ENCODE measurements at regions not wholly inside any gene's neighbourhood (a gene's known extent, or its start where the extent isn't known, plus 50 kb on each side); places are given as distances from the start of the nearest gene placed in this dataset.

GRCh38 chr6:147621263-147621662 lies 112.8 kb downstream of the SAMD5 start:
- DNase-seq: no peak

DNA sequence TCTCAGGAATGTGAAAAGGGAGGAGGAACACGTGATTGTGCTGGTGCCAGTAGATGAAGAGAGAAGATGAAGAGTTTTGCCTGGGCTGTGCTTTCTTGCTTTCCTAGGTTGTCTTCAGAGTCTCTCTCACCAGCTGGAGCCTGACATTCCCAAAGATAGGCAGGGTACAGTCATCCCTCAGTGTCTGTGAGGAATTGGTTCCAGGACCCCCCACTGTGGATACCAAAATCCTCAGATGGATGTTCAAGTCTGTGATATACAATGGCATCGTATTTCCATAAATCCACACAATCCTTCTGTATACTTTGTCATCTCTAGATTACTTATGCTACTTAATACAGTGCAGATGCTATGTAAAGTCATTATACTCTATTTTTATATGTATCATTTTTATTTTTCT lies 113.5 kb downstream of the SAMD5 start:
- DNase-seq: no peak

DNA sequence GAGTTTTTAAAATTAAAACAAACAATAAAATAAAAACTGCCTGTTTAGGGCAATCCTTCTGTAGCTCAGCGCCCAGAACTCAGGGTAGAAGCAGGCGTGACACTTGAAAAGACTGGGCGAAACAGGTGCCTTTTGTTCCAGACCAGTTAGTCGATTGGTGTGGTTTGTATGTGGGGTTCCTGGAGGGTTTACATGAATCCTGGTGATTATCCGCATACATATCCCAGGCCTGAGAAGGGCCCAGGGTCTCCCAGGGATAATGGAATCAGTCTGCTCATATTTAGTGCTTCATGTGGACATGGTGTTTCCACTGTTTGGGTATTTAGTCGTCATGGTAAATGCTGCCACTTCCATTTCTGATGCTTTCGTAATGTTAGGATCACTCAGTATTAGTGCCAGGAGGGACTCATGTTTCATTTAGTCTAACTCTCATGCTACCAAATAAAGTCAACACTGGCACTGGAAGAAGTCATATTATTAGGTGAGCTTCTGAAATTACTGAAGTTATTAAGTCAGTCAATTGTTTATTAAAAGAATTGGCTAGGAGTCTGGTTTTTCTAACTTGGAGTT lies 116.5 kb downstream of the SAMD5 start:
- DNase-seq: no peak

- DNase-seq: no peak
Measured at GRCh38 chr6:147625946-147626345, 117.5 kb downstream of the SAMD5 start.

DNA sequence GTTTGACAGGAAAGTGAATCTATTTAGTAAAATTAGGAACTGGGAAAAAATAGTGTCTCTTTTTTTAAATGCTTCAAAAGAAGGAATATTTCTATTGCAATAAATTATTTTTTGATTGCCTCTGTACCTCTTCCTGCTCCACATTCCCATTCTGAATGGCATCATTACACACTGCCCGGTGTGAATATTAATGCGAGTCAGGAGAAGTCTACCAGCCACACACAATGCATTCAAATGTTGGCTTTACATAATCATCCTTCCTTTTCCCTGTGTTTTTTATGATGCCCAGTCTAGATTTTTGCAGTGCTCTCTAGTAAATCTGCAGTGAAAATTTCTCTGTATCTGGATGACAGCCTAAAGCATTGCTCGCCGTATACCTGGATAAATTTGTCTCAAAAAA lies 118.9 kb downstream of the SAMD5 start:
- no peak for DNase-seq

GRCh38 chr6:147633191-147633590 lies 124.7 kb downstream of the SAMD5 start:
- DNase-seq: no peak

DNA sequence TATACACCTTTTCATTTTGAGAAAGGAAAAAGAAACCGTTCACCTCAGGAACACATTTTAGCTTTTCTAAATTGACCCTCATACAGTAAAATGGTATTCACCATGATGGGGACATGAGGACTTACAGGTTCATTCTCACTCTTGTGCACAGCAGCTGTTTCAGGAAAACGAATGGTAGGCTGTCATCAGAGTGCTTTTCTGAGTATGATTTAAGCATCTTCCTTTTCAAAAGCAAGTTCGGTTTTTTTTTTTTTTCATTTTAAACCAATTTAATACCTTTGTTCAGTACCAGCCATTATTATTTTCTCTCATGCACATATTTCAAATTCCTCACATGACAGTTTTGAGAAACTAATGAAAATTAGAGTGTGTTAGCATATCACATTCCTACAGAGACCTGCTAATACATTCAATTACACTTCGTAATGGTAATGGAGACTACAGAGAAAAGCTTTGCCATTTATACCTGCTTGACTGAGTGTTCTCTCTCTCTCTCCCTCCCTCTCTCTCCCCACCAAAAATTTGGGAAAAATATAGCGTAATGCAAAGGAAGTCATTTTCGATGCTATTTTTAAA lies 129.2 kb downstream of the SAMD5 start:
- DNase-seq: no peak

DNA sequence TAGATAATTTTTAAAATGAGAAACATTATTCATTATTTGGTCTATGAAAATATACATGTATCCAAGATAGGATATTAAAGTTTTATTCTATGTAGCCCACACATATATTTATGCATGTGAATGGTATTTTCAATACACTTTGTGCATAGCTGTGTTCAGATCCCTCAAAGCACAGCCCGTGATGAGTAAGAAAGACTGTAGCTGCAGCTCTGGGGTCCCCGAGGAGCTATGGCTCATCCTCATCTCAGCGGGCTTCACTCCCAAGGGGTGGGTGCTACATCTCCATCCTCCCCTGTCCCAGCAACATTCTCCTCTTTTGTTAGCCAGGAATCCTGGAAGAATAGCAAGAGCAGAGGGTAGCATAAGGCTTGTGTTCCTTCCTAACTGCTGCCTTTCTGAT lies 130.8 kb downstream of the SAMD5 start:
- DNase-seq: no peak

GRCh38 chr6:147640606-147641005 lies 132.1 kb downstream of the SAMD5 start:
- DNase-seq: no peak

DNA sequence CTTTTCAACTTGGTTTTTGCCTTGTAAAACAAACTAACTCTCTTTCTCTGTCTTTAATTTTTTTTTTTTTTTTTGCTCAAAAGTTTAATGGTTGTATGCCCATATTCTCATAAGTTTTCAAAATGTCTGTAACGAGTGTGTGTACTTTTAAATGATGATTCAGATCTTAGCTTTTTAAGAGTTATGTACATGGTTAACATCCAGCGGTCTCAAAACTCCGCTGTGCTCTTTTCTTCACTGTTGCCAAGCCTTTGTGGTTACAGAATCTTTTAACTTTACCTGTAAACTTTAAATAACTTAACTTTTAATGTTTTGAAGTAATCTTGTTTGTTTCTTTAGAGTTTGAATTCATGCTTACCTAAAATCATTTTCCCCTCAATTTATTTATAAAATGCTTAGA lies 133.0 kb downstream of the SAMD5 start:
- DNase-seq: no peak

- DNase-seq: no peak
Measured at GRCh38 chr6:147642458-147642857, 134.0 kb downstream of the SAMD5 start.

DNA sequence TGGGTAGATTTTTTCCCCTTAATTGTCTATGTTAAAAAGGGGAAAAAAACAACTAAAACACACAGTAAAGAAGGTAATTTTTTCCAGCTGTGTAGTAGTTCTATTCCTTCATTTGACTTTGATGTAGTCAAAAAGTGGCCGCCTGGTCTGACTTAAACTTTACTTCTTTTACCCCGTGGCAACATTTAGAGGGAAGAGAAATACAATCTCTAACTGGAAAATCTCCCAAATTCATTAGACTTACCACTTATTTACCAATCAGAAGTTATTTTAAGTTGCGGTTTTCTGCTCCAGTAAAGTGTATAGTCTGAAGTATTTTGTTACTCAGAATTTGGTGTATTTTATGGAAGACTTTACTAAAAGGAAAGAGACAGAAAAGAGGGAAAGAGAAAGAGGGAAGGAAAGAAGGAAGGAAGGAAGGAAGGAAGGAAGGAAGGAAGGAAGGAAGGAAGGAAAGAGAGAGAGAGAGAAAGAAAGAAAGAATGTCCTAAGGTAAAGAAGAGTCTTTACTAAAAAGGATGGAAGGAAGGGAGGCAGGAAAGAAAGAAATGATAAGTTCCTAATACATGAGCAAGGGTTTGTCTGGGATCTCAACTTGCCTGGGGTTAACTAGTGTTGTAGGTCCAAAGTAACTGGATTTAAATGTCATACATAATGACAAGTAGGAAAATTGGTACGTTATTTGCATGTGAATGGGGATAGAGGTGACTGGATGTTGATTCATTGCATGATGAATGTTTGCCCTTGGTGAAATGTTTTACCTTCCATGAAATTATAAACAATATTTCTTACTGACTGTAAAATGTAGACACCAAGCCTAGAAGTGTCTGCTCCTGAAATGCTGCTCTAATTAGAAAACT lies 135.1 kb downstream of the SAMD5 start:
- DNase-seq: no peak

DNA sequence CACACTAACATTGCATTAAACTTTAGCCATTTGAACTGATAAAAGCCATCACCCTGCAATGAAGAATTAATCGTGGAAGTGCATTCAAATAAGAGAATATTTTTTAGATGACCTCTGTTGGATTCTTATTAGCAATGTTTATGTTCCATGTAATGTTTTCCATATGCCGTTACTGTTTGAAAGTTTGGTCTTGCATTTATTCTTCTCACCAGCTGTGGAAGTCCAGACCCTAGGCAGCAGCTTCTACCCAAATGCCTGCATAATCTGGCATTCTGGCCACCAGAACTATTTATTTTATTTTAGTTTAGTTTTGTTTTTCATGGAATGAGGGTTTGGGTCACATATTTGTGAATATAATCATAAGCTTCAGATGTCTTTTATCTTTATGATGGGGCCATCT lies 140.4 kb downstream of the SAMD5 start:
- DNase-seq: no peak

- no peak for DNase-seq
Measured at GRCh38 chr6:147651249-147652063, 143.0 kb downstream of the SAMD5 start.

DNA sequence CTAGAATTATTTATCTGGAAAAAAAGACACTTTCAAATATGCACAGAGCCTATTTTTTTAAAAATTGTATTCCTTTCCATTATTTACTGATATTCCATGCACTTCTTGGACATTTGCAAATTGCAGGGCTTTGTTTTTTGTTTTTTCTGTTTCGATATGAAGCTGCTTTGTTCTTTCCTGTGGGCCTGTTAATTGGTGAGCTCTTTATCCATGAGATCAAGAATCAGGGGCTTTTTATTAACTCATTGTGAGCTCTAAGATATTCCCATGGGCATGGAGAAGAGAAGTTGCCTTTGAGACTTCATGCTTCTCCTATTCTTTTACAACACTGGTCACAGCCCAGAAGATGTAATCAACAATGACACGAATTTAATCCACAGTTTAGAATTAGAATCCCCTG lies 145.1 kb downstream of the SAMD5 start:
- no peak for DNase-seq

- DNase-seq: no peak
Measured at GRCh38 chr6:147654103-147654845, 145.8 kb downstream of the SAMD5 start.

GRCh38 chr6:147660334-147661311 lies 152.1 kb downstream of the SAMD5 start:
- no peak for DNase-seq

- DNase-seq: no peak
Measured at GRCh38 chr6:147662646-147663045, 154.2 kb downstream of the SAMD5 start.

DNA sequence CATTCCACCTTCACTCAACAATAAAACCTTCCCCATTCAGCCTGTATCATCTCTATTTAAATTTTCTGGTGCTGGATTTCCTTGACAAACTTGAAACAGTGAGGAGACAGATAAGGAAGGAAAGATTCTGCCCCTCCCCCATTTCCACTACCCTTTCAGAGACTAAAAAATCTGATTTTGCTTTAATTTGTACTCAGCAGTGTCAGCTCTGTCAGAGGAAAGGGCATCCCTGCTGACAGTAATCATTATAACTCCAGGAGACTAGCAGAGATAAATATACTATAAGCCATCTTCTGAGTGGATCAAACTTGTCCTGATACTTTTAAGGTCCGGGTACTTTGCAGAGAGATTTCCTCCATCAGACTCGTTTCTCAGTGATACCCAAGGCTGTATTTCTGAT lies 155.6 kb downstream of the SAMD5 start:
- no peak for DNase-seq

DNA sequence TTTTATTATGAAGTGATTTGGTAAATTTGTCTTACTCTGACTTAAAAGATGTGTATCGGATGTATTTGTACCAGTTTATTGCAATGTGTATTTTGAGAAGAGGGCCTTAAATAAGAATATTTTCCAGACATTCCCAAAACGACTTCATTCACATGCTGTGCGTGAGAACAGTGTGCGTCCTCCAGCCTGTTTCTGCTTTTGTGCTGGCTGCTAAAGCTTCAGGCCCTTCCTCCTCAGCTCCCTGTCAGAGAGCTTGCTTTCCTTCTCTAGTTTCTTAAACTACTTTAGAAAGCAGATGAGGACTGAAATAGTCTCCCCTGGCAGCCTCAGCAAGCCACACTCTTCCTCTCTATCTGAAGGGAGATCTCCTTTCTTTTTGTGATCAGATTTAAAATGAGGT lies 157.8 kb downstream of the SAMD5 start:
- no peak for DNase-seq

GRCh38 chr6:147667082-147667481 lies 158.6 kb downstream of the SAMD5 start:
- DNase-seq: no peak

DNA sequence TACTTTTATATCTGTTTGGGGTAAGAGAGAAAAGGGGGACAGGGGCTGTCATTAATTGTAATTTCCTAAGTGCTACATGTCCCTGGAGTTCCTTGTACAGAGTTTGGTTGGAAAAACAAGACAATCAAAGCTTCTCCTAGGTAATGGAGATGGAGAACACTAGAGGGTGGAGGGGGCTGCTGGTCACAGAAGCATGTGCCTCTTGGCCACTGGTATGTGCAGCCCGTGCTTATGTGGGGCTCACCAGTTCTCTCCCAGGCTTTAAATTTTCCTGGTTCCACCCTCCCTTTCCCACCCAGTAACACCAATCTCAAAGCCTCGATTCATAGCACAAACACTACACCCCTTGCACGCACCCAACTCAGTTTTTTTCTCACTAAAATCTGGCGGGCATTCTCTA lies 165.6 kb downstream of the SAMD5 start:
- DNase-seq: no peak

All from activated CD8-positive, alpha-beta memory T cell treated with anti-CD3 and anti-CD28 coated beads for 24 hours (primary cell).